ENCODE measurements at regions not wholly inside any gene's neighbourhood (a gene's known extent, or its start where the extent isn't known, plus 50 kb on each side); places are given as distances from the start of the nearest gene placed in this dataset.

DNA sequence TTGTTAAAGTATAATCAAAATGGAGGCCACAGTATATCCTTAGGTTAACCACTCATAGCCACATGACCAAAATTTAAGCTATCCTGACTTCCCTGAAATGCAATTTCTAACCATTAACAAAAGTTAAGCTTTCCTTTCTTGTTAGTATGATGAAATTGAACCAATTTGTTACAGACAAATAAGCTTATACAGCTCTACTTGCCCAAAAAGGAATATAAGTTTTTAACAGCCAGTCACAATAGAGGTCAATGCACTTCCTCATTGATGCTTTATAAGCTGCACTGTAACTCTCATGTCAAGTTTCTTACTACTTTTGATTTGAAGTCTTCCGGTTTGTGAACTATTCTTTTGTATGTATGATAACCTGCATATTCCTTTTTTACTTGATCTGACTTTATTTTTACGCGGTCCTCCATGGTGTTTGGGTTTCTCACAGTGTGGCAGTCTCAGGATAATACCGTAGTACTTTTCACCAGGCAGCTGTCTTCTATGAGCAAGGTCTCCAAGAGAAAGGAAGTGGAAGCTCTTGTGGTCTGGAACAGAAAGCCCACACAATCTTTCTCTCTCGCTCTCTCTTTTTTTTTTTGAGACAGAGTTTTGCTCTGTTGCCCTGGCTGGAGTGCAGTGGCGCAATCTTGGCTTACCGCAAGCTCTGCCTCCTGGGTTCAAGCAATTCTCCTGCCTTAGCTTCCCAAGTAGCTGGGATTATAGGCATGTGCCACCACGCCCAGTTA, 331.6 kb downstream of the SRGAP2C start (continued):
- TF ChIP-seq ATF7 (IDR thresholded peaks at IDR 0.05; ENCODE audit: low read depth) (0 out of 2 replicates have a peak, but pooled peaks have one; percentile 21), SMC3 (IDR thresholded peaks at IDR 0.05; ENCODE audit: borderline replicate concordance, low read length) (no peak), ETV6 (conservative IDR thresholded peaks at IDR 0.05 in 1 of 2, IDR thresholded peaks at IDR 0.05 in 1 of 2; ENCODE audit: borderline replicate concordance in 1 of 2, low read depth in 1 of 2) (no peak), IKZF2 (IDR thresholded peaks at IDR 0.05) (peak in 1 of 2 experiments; percentile 35; a peak in 1 of 4 replicates), ZSCAN29 (IDR thresholded peaks at IDR 0.05) (no peak), NR2F1 (conservative IDR thresholded peaks at IDR 0.05) (peak; percentile 28; the same call in 1 of the 2 replicates), POLR2AphosphoS5 (IDR thresholded peaks at IDR 0.05; ENCODE audit: low read length) (no peak), FOXM1 (IDR thresholded peaks at IDR 0.05; ENCODE audit: low read depth, low read length) (no peak), CBX5 (IDR thresholded peaks at IDR 0.05; ENCODE audit: low read depth) (no peak), GATAD2B (conservative IDR thresholded peaks at IDR 0.05; ENCODE audit: low read depth) (no peak), RUNX3 (IDR thresholded peaks at IDR 0.05; ENCODE audit: low read length) (peak; percentile 39; the same call in 1 of the 2 replicates), ZNF384 (IDR thresholded peaks at IDR 0.05; ENCODE audit: borderline replicate concordance, low read depth, low read length) (peak; percentile 19; the same call in 1 of the 2 replicates), CHD4 (IDR thresholded peaks at IDR 0.05) (no peak), MEF2B (IDR thresholded peaks at IDR 0.05; ENCODE audit: partially characterized antibody, poor library complexity, severe bottlenecking) (no peak)
- TF ChIP-seq, protein P1, sequence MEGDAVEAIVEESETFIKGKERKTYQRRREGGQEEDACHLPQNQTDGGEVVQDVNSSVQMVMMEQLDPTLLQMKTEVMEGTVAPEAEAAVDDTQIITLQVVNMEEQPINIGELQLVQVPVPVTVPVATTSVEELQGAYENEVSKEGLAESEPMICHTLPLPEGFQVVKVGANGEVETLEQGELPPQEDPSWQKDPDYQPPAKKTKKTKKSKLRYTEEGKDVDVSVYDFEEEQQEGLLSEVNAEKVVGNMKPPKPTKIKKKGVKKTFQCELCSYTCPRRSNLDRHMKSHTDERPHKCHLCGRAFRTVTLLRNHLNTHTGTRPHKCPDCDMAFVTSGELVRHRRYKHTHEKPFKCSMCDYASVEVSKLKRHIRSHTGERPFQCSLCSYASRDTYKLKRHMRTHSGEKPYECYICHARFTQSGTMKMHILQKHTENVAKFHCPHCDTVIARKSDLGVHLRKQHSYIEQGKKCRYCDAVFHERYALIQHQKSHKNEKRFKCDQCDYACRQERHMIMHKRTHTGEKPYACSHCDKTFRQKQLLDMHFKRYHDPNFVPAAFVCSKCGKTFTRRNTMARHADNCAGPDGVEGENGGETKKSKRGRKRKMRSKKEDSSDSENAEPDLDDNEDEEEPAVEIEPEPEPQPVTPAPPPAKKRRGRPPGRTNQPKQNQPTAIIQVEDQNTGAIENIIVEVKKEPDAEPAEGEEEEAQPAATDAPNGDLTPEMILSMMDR (IDR thresholded peaks at IDR 0.05 in 2 of 3, conservative IDR thresholded peaks at IDR 0.05 in 1 of 3; ENCODE audit: control insufficient read depth in 2 of 3, extremely low read depth in 1 of 3, insufficient read depth in 1 of 3, low read depth in 3 of 3, low read length in 3 of 3), result no peak
